IPS DF 6.9 (cell line): ENCODE measurements at regions not wholly inside any gene's neighbourhood (a gene's known extent, or its start where the extent isn't known, plus 50 kb on each side); places are given as distances from the start of the nearest gene placed in this dataset.
A peak's percentile ranks its signal among the peaks of the same experiment; 100 is the strongest.

Experiments
- DNase-seq: peaks from one replicate; pipeline ENCODE4 v3.0.0-alpha.2; 2013; ENCODE audit warnings: low read depth, low spot score
- H3K27ac ChIP-seq: one replicate; pipeline ENCODE4 v1.5.1; 2013; ENCODE audit warnings: low read length, control low read depth
- H3K27me3 ChIP-seq: 2 replicates; pipeline ENCODE4 v1.6.1; 2013; ENCODE audit warnings: mild to moderate bottlenecking, low read length; ENCODE audit not compliant: control insufficient read depth, insufficient read depth
- H3K36me3 ChIP-seq: 2 replicates; pipeline ENCODE4 v1.6.1; 2013; ENCODE audit warnings: low read length; ENCODE audit not compliant: control insufficient read depth, insufficient read depth
- H3K4me1 ChIP-seq: 2 replicates; pipeline ENCODE4 v1.6.1; 2013; ENCODE audit warnings: low read length; ENCODE audit not compliant: control insufficient read depth, insufficient read depth
- H3K4me3 ChIP-seq: 2 replicates; pipeline ENCODE4 v1.5.1; 2013; ENCODE audit warnings: mild to moderate bottlenecking, low read length
- H3K9me3 ChIP-seq: 2 replicates; pipeline ENCODE4 v1.6.1; 2013; ENCODE audit warnings: low read length, inconsistent platforms; ENCODE audit not compliant: control insufficient read depth, insufficient read depth
- WGBS: extraction: QIAGEN DNeasy Blood & Tissue Kit; methylation state at CpG from one replicate; pipeline ENCODE4 v1.1.7; 2013; ENCODE audit warnings: mixed read lengths, missing lambda C conversion rate; ENCODE audit not compliant: insufficient read length, insufficient coverage; 5-methylcytosine and 5-hydroxymethylcytosine counted together

GRCh38 chr6:26175033-26175427 lies 87.8 kb downstream of the HFE start:
- Histone ChIP-seq H3K4me3 (no peak overlapping the region), H3K27me3 (no peaks in the 10 kb centered on the region), H3K9me3 (no peaks in the 10 kb centered on the region), H3K4me1 (no peaks in the 10 kb centered on the region), H3K36me3 (no peaks in the 10 kb centered on the region), H3K27ac (no peak overlapping the region)
- WGBS, result no CpG with 5 or more reads among the region's 1 CpG
- no peak for DNase-seq

GRCh38 chr6:26175428-26176181 lies 88.4 kb downstream of the HFE start:
- WGBS, result no CpG with 5 or more reads among the region's 5 CpGs
- no peak for DNase-seq
- H3K36me3 ChIP-seq, result no peaks in the 10 kb centered on the region
- no peaks in the 10 kb centered on the region for H3K4me1 ChIP-seq
- no peak overlapping the region for H3K27ac ChIP-seq
- H3K27me3 ChIP-seq, result no peaks in the 10 kb centered on the region
- no peak overlapping the region for H3K4me3 ChIP-seq
- no peaks in the 10 kb centered on the region for H3K9me3 ChIP-seq

- WGBS, result no CpG with 5 or more reads among the region's 1 CpG
- Histone ChIP-seq H3K4me1 (no peaks in the 10 kb centered on the region), H3K27ac (no peak overlapping the region), H3K27me3 (no peaks in the 10 kb centered on the region), H3K9me3 (no peaks in the 10 kb centered on the region), H3K36me3 (no peaks in the 10 kb centered on the region), H3K4me3 (no peak overlapping the region)
- DNase-seq, result no peak
Observed at GRCh38 chr6:26179675-26180074, 92.4 kb downstream of the HFE start.

- H3K9me3 ChIP-seq, result no peaks in the 10 kb centered on the region
- no CpG with 5 or more reads among the region's 7 CpGs for WGBS
Observed at GRCh38 chr6:26180346-26180745, 93.1 kb downstream of the HFE start.

GRCh38 chr6:26183237-26183580 lies 96.0 kb downstream of the HFE start:
- Histone ChIP-seq H3K36me3 (no peaks in the 10 kb centered on the region), H3K27ac (no peak overlapping the region)
- no CpG with 5 or more reads among the region's 11 CpGs for WGBS

More at GRCh38 chr6:26180346-26180745, 93.1 kb downstream of the HFE start:
- H3K36me3 ChIP-seq, result no peaks in the 10 kb centered on the region
- H3K27ac ChIP-seq, result no peak overlapping the region
- H3K27me3 ChIP-seq, result no peaks in the 10 kb centered on the region
- DNase-seq, result no peak
- no peak overlapping the region for H3K4me3 ChIP-seq
- peaks cover 3% of the 10 kb centered on the region; the same call in 1 of the 2 replicates for H3K4me1 ChIP-seq

GRCh38 chr6:26183581-26184366 lies 96.5 kb downstream of the HFE start:
- Histone ChIP-seq H3K27ac (peak overlapping the region; percentile 28), H3K4me3 (peak overlapping the region; percentile 63; the same call in 1 of the 2 replicates), H3K27me3 (no peaks in the 10 kb centered on the region), H3K4me1 (peaks cover 4% of the 10 kb centered on the region; the same call in 1 of the 2 replicates), H3K9me3 (no peaks in the 10 kb centered on the region), H3K36me3 (no peaks in the 10 kb centered on the region)
- no CpG with 5 or more reads among the region's 36 CpGs for WGBS
- no peak for DNase-seq

More at GRCh38 chr6:26183237-26183580, 96.0 kb downstream of the HFE start:
- no peaks in the 10 kb centered on the region for H3K9me3 ChIP-seq
- DNase-seq, result no peak
- H3K4me1 ChIP-seq, result peaks cover 4% of the 10 kb centered on the region; the same call in 1 of the 2 replicates
- H3K27me3 ChIP-seq, result no peaks in the 10 kb centered on the region
- peak overlapping the region; percentile 63; the same call in 1 of the 2 replicates for H3K4me3 ChIP-seq

- Histone ChIP-seq H3K4me1 (peaks cover 4% of the 10 kb centered on the region; the same call in 1 of the 2 replicates), H3K36me3 (no peaks in the 10 kb centered on the region), H3K9me3 (no peaks in the 10 kb centered on the region), H3K4me3 (peak overlapping the region; percentile 63; the same call in 1 of the 2 replicates), H3K27ac (no peak overlapping the region), H3K27me3 (no peaks in the 10 kb centered on the region)
- DNase-seq, result no peak
- no CpG with 5 or more reads among the region's 10 CpGs for WGBS
Observed at GRCh38 chr6:26184367-26184891, 97.2 kb downstream of the HFE start.

GRCh38 chr6:26185004-26185403 lies 97.8 kb downstream of the HFE start:
- H3K27me3 ChIP-seq, result no peaks in the 10 kb centered on the region
- H3K9me3 ChIP-seq, result no peaks in the 10 kb centered on the region
- H3K4me1 ChIP-seq, result peaks cover 4% of the 10 kb centered on the region; the same call in 1 of the 2 replicates
- no CpG with 5 or more reads among the region's 2 CpGs for WGBS
- no peak overlapping the region for H3K27ac ChIP-seq
- no peak for DNase-seq
- no peaks in the 10 kb centered on the region for H3K36me3 ChIP-seq
- H3K4me3 ChIP-seq, result no peak overlapping the region

GRCh38 chr6:26185802-26186201 lies 98.6 kb downstream of the HFE start:
- H3K4me3 ChIP-seq, result no peak overlapping the region
- peaks cover 4% of the 10 kb centered on the region; the same call in 1 of the 2 replicates for H3K4me1 ChIP-seq
- no peaks in the 10 kb centered on the region for H3K27me3 ChIP-seq
- H3K27ac ChIP-seq, result no peak overlapping the region
- no peak for DNase-seq
- H3K36me3 ChIP-seq, result no peaks in the 10 kb centered on the region
- no CpG with 5 or more reads among the region's 3 CpGs for WGBS
- H3K9me3 ChIP-seq, result no peaks in the 10 kb centered on the region

- Histone ChIP-seq H3K27me3 (no peaks in the 10 kb centered on the region), H3K27ac (no peak overlapping the region), H3K36me3 (no peaks in the 10 kb centered on the region), H3K4me3 (no peak overlapping the region), H3K9me3 (no peaks in the 10 kb centered on the region), H3K4me1 (peaks cover 4% of the 10 kb centered on the region; the same call in 1 of the 2 replicates)
- no CpG with 5 or more reads among the region's 7 CpGs for WGBS
- DNase-seq, result no peak
Observed at GRCh38 chr6:26186652-26187051, 99.4 kb downstream of the HFE start.
